GM18505 (cell line): ENCODE measurements at regions not wholly inside any gene's neighbourhood (a gene's known extent, or its start where the extent isn't known, plus 50 kb on each side); places are given as distances from the start of the nearest gene placed in this dataset.

Source experiments
- ATAC-seq: cut with Tn5 transposase; IDR thresholded peaks from one replicate; pipeline ENCODE4 v1.9.1; 2021; ENCODE audit not compliant: unreplicated experiment
- POLR2A ChIP-seq: IDR thresholded peaks from 4 replicates; pipeline ENCODE4 v1.6.1; 2011; ENCODE audit warnings: borderline replicate concordance; ENCODE audit not compliant: insufficient read depth, insufficient read length; ENCODE audit errors: extremely low read depth

GRCh38 chr7:91657483-91658071 is 222.9 kb downstream of the MTERF1 start:
- TF ChIP-seq POLR2A, result no peak
- ATAC-seq, result no peak

GRCh38 chr7:91659096-91659495 is 221.4 kb downstream of the MTERF1 start:
- TF ChIP-seq POLR2A, result no peak
- ATAC-seq, result no peak

GRCh38 chr7:91660734-91661356 is 219.7 kb downstream of the MTERF1 start:
- ATAC-seq, result no peak
- TF ChIP-seq POLR2A, result no peak

- no peak for TF ChIP-seq POLR2A
- no peak for ATAC-seq
These were observed 218.8 kb downstream of the MTERF1 start for GRCh38 chr7:91661727-91662126.

GRCh38 chr7:91668217-91668616 is 212.3 kb downstream of the MTERF1 start:
- no peak for ATAC-seq
- no peak for TF ChIP-seq POLR2A

- TF ChIP-seq POLR2A, result no peak
- no peak for ATAC-seq
These were observed 209.3 kb downstream of the MTERF1 start for GRCh38 chr7:91671245-91671644.

GRCh38 chr7:91674470-91674869 is 206.0 kb downstream of the MTERF1 start:
- TF ChIP-seq POLR2A, result no peak
- ATAC-seq, result no peak

GRCh38 chr7:91681718-91682117 is 198.8 kb downstream of the MTERF1 start:
- ATAC-seq, result no peak
- no peak for TF ChIP-seq POLR2A

GRCh38 chr7:91683823-91684222 is 196.7 kb downstream of the MTERF1 start:
- no peak for TF ChIP-seq POLR2A
- no peak for ATAC-seq

GRCh38 chr7:91685544-91685943 is 195.0 kb downstream of the MTERF1 start:
- TF ChIP-seq POLR2A, result no peak
- no peak for ATAC-seq

- no peak for TF ChIP-seq POLR2A
- no peak for ATAC-seq
These were observed 189.9 kb downstream of the MTERF1 start for GRCh38 chr7:91690541-91691070.

- no peak for TF ChIP-seq POLR2A
These were observed 188.6 kb downstream of the MTERF1 start for GRCh38 chr7:91691865-91692264.

GRCh38 chr7:91692800-91693199 is 187.7 kb downstream of the MTERF1 start:
- ATAC-seq, result no peak
- no peak for TF ChIP-seq POLR2A

More at GRCh38 chr7:91691865-91692264, 188.6 kb downstream of the MTERF1 start:
- no peak for ATAC-seq

- no peak for TF ChIP-seq POLR2A
- no peak for ATAC-seq
These were observed 186.1 kb downstream of the MTERF1 start for GRCh38 chr7:91694351-91694841.

GRCh38 chr7:91710881-91711280 is 169.6 kb downstream of the MTERF1 start:
- ATAC-seq, result no peak
- no peak for TF ChIP-seq POLR2A

GRCh38 chr7:91713669-91714068 is 166.8 kb downstream of the MTERF1 start:
- ATAC-seq, result no peak
- no peak for TF ChIP-seq POLR2A
